ENCODE measurements at regions not wholly inside any gene's neighbourhood (a gene's known extent, or its start where the extent isn't known, plus 50 kb on each side); places are given as distances from the start of the nearest gene placed in this dataset.

DNA sequence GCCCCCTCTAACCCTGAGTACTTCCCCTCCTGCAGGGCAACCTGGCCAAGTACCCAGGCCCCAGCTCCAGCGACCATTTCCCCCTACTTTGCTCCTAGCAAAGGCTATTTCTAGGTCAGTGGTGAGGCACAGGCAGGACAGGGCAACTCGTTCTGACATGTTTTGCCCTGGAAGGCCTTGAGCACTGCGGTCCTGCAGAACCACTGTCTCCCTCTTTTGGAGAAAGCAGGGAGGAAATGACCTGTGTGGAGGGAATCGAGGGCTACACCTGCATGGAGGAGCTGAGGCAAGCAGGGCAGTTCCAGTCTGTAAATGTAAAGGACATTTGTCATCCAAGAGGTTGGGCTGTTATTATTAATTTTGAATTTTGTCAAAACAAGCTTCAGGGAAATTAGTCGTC lies 99.1 kb downstream of the PPIAL4G start:
- TF ChIP-seq, protein P1, sequence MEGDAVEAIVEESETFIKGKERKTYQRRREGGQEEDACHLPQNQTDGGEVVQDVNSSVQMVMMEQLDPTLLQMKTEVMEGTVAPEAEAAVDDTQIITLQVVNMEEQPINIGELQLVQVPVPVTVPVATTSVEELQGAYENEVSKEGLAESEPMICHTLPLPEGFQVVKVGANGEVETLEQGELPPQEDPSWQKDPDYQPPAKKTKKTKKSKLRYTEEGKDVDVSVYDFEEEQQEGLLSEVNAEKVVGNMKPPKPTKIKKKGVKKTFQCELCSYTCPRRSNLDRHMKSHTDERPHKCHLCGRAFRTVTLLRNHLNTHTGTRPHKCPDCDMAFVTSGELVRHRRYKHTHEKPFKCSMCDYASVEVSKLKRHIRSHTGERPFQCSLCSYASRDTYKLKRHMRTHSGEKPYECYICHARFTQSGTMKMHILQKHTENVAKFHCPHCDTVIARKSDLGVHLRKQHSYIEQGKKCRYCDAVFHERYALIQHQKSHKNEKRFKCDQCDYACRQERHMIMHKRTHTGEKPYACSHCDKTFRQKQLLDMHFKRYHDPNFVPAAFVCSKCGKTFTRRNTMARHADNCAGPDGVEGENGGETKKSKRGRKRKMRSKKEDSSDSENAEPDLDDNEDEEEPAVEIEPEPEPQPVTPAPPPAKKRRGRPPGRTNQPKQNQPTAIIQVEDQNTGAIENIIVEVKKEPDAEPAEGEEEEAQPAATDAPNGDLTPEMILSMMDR (IDR thresholded peaks at IDR 0.05), result no peak
- TF ChIP-seq SIN3A (IDR thresholded peaks at IDR 0.05; ENCODE audit: borderline replicate concordance, insufficient read depth, low read depth, low read length) (no peak), POLR2AphosphoS5 (IDR thresholded peaks at IDR 0.05; ENCODE audit: low read depth, low read length) (no peak)
